ENCODE measurements at regions not wholly inside any gene's neighbourhood (a gene's known extent, or its start where the extent isn't known, plus 50 kb on each side); places are given as distances from the start of the nearest gene placed in this dataset.
"Not testable (repeated sequence)": the region's sequence is repeated elsewhere in the genome, so short reads cannot be mapped to it uniquely, and the experiment has no call there.

- H3K9ac ChIP-seq (replicated peaks; ENCODE audit: extremely low read depth, insufficient read depth, low read length), result no peak overlapping the region
- ChIA-PET POLR2A (no interaction called here), CTCF (interaction anchor here (1.1 kb wide), 1 partner anchor 13 kb away, joined by 3 read pairs; no protein-coding TSS in a partner anchor)
- no peak overlapping the region for H3K4me3 ChIP-seq (replicated peaks in 1 of 3; ENCODE audit: insufficient read depth in 1 of 3, low read depth in 1 of 3, low read length in 3 of 3)
- H3K9me3 ChIP-seq (replicated peaks; ENCODE audit: control insufficient read depth, insufficient read depth, low read length), result no peaks in the 10 kb centered on the region
- H3K4me1 ChIP-seq (ENCODE audit: control insufficient read depth, extremely low read depth, insufficient read depth, low read length), result no peaks in the 10 kb centered on the region
- H3K27ac ChIP-seq (ENCODE audit: insufficient read depth, low read depth, low read length), result no peak overlapping the region
- H3K27me3 ChIP-seq (ENCODE audit: control insufficient read depth in 2 of 2, insufficient read depth in 2 of 2, low read length in 2 of 2), result no peaks in the 10 kb centered on the region
- H3K79me2 ChIP-seq (ENCODE audit: control insufficient read depth, insufficient read depth, low read length), result no peaks in the 10 kb centered on the region
- no peaks in the 10 kb centered on the region for H3K36me3 ChIP-seq (ENCODE audit: control insufficient read depth in 2 of 2, extremely low read depth in 1 of 2, insufficient read depth in 2 of 2, low read length in 2 of 2)
- BruUV-seq (replicated peaks), result no TSS peak
- no peaks in the 10 kb centered on the region for H3K9me1 ChIP-seq (replicated peaks; ENCODE audit: control insufficient read depth, extremely low read depth, insufficient read depth, low read length)
- H2AFZ ChIP-seq (ENCODE audit: low read depth, low read length), result no peak overlapping the region
- DNase-seq (ENCODE audit: low read depth, low spot score) (no peak), FAIRE-seq (no peak)
- intact Hi-C loops (cut with micrococcal nuclease) (no loop called here), dilution Hi-C loops (cut with MboI; ENCODE audit: extremely low pct_ligation_motif_present, low sequenced_read_pairs) (no loop called here)
- H3K4me2 ChIP-seq (ENCODE audit: insufficient read depth, low read length), result no peak overlapping the region
- no peaks in the 10 kb centered on the region for H4K20me1 ChIP-seq (replicated peaks; ENCODE audit: control insufficient read depth, extremely low read depth, insufficient read depth, low read length)
- TF ChIP-seq POLR2A (IDR thresholded peaks at IDR 0.05; ENCODE audit: low read depth, low read length), result no peak
- TF ChIP-seq POLR2AphosphoS5 (IDR thresholded peaks at IDR 0.05; ENCODE audit: insufficient read depth, low read depth, low read length), result no peak
- TF ChIP-seq EZH2 (IDR thresholded peaks at IDR 0.05; ENCODE audit: borderline replicate concordance, low read depth, low read length, severe bottlenecking), result no peak
- TF ChIP-seq MYC (IDR thresholded peaks at IDR 0.05; ENCODE audit: low read depth, low read length), result no peak
- TF ChIP-seq GATA2 (IDR thresholded peaks at IDR 0.05; ENCODE audit: insufficient read depth, insufficient read length, low read depth, low read length), result no peak
- TF ChIP-seq JUN (IDR thresholded peaks at IDR 0.05; ENCODE audit: borderline replicate concordance, insufficient read depth, insufficient read length, low read depth), result no peak
- TF ChIP-seq, protein P1, sequence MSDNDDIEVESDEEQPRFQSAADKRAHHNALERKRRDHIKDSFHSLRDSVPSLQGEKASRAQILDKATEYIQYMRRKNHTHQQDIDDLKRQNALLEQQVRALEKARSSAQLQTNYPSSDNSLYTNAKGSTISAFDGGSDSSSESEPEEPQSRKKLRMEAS (IDR thresholded peaks at IDR 0.05; ENCODE audit: insufficient read depth, insufficient read length), result no peak
Measured at GRCh38 chr13:86486582-86486981, 687.4 kb upstream of the SLITRK6 start.

- H3K79me2 ChIP-seq (ENCODE audit: control insufficient read depth, insufficient read depth, low read length), result no peaks in the 10 kb centered on the region
- H3K4me3 ChIP-seq (replicated peaks in 1 of 3; ENCODE audit: insufficient read depth in 1 of 3, low read depth in 1 of 3, low read length in 3 of 3), result no peak overlapping the region
- no peaks in the 10 kb centered on the region for H3K4me1 ChIP-seq (ENCODE audit: control insufficient read depth, extremely low read depth, insufficient read depth, low read length)
- TF ChIP-seq JUN (IDR thresholded peaks at IDR 0.05; ENCODE audit: borderline replicate concordance, insufficient read depth, insufficient read length, low read depth) (no peak), POLR2AphosphoS5 (IDR thresholded peaks at IDR 0.05; ENCODE audit: insufficient read depth, low read depth, low read length) (no peak), POLR2A (IDR thresholded peaks at IDR 0.05; ENCODE audit: low read depth, low read length) (no peak), MYC (IDR thresholded peaks at IDR 0.05; ENCODE audit: low read depth, low read length) (no peak), FOS (IDR thresholded peaks at IDR 0.05; ENCODE audit: borderline replicate concordance, insufficient read depth, low read length) (no peak), GATA2 (IDR thresholded peaks at IDR 0.05; ENCODE audit: insufficient read depth, insufficient read length, low read depth, low read length) (no peak)
- TF ChIP-seq, protein P2, sequence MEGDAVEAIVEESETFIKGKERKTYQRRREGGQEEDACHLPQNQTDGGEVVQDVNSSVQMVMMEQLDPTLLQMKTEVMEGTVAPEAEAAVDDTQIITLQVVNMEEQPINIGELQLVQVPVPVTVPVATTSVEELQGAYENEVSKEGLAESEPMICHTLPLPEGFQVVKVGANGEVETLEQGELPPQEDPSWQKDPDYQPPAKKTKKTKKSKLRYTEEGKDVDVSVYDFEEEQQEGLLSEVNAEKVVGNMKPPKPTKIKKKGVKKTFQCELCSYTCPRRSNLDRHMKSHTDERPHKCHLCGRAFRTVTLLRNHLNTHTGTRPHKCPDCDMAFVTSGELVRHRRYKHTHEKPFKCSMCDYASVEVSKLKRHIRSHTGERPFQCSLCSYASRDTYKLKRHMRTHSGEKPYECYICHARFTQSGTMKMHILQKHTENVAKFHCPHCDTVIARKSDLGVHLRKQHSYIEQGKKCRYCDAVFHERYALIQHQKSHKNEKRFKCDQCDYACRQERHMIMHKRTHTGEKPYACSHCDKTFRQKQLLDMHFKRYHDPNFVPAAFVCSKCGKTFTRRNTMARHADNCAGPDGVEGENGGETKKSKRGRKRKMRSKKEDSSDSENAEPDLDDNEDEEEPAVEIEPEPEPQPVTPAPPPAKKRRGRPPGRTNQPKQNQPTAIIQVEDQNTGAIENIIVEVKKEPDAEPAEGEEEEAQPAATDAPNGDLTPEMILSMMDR (IDR thresholded peaks at IDR 0.05; ENCODE audit: extremely low read depth in 1 of 2, insufficient read depth in 1 of 2, low read depth in 1 of 2, low read length in 2 of 2), result no peak
- CTCF ChIA-PET, result no interaction called here
- FAIRE-seq (no peak), DNase-seq (ENCODE audit: low read depth, low spot score) (no peak)
- H3K27me3 ChIP-seq (ENCODE audit: control insufficient read depth in 2 of 2, insufficient read depth in 2 of 2, low read length in 2 of 2), result no peaks in the 10 kb centered on the region
- no peak overlapping the region for H2AFZ ChIP-seq (ENCODE audit: low read depth, low read length)
- no peaks in the 10 kb centered on the region for H3K9me3 ChIP-seq (replicated peaks; ENCODE audit: control insufficient read depth, insufficient read depth, low read length)
- H3K27ac ChIP-seq (ENCODE audit: insufficient read depth, low read depth, low read length), result no peak overlapping the region
- H4K20me1 ChIP-seq (replicated peaks; ENCODE audit: control insufficient read depth, extremely low read depth, insufficient read depth, low read length), result no peaks in the 10 kb centered on the region
- POLR2A ChIA-PET, result no interaction called here
- H3K9me1 ChIP-seq (replicated peaks; ENCODE audit: control insufficient read depth, extremely low read depth, insufficient read depth, low read length), result no peaks in the 10 kb centered on the region
- no peak overlapping the region for H3K4me2 ChIP-seq (ENCODE audit: insufficient read depth, low read length)
- no peak overlapping the region for H3K9ac ChIP-seq (replicated peaks; ENCODE audit: extremely low read depth, insufficient read depth, low read length)
- no peaks in the 10 kb centered on the region for H3K36me3 ChIP-seq (ENCODE audit: control insufficient read depth in 2 of 2, extremely low read depth in 1 of 2, insufficient read depth in 2 of 2, low read length in 2 of 2)
- dilution Hi-C loops (cut with MboI; ENCODE audit: extremely low pct_ligation_motif_present, low sequenced_read_pairs) (no loop called here), intact Hi-C loops (cut with micrococcal nuclease) (no loop called here)
- no TSS peak for BruUV-seq (replicated peaks)
Measured at GRCh38 chr13:86491121-86491520, 691.9 kb upstream of the SLITRK6 start.

DNA sequence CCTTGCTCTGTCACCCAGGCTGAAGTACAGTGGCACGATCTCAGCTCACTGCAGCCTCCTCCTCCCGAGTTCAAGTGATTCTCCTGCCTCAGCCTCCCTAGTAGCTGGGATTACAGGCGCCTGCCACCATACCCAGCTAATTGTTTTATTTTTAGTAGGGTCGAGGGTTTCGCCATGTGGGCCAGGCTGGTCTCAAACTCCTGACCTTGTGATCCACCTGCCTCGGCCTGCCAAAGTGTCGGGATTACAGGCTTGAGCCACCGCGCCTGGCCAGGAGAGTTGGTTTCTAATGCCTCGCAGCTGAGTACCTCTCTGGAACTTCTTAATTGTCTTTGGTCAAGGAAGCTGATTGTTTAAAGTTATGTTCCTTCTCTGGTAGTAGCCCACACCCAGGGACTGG is 702.7 kb upstream of the SLITRK6 start:
- intact Hi-C loops (cut with micrococcal nuclease); H3K36me3 ChIP-seq (ENCODE audit: control insufficient read depth in 2 of 2, extremely low read depth in 1 of 2, insufficient read depth in 2 of 2, low read length in 2 of 2); BruUV-seq (replicated peaks); H3K9ac ChIP-seq (replicated peaks; ENCODE audit: extremely low read depth, insufficient read depth, low read length); CTCF ChIA-PET; dilution Hi-C loops (cut with MboI; ENCODE audit: extremely low pct_ligation_motif_present, low sequenced_read_pairs); H3K79me2 ChIP-seq (ENCODE audit: control insufficient read depth, insufficient read depth, low read length); H4K20me1 ChIP-seq (replicated peaks; ENCODE audit: control insufficient read depth, extremely low read depth, insufficient read depth, low read length); H3K9me3 ChIP-seq (replicated peaks; ENCODE audit: control insufficient read depth, insufficient read depth, low read length); H3K4me3 ChIP-seq (replicated peaks in 1 of 3; ENCODE audit: insufficient read depth in 1 of 3, low read depth in 1 of 3, low read length in 3 of 3); H3K9me1 ChIP-seq (replicated peaks; ENCODE audit: control insufficient read depth, extremely low read depth, insufficient read depth, low read length); H2AFZ ChIP-seq (ENCODE audit: low read depth, low read length); H3K4me2 ChIP-seq (ENCODE audit: insufficient read depth, low read length); DNase-seq (ENCODE audit: low read depth, low spot score); H3K27ac ChIP-seq (ENCODE audit: insufficient read depth, low read depth, low read length); H3K4me1 ChIP-seq (ENCODE audit: control insufficient read depth, extremely low read depth, insufficient read depth, low read length); FAIRE-seq; POLR2A ChIA-PET; H3K27me3 ChIP-seq (ENCODE audit: control insufficient read depth in 2 of 2, insufficient read depth in 2 of 2, low read length in 2 of 2): not testable (repeated sequence)
